Heart left ventricle (tissue), 16 donors: ENCODE measurements at regions not wholly inside any gene's neighbourhood (a gene's known extent, or its start where the extent isn't known, plus 50 kb on each side); places are given as distances from the start of the nearest gene placed in this dataset.
A peak's percentile ranks its signal among the peaks of the same experiment; 100 is the strongest.

Experiments used
- ATAC-seq, 4 donors: fragments of 200-7000 bp; cut with Tn5 transposase; one replicate each; pipeline ENCODE4 v1.9.1; 2020 to 2022; ENCODE audit warnings: moderate library complexity in 4 of 4, mild to moderate bottlenecking in 3 of 4, moderate number of reproducible peaks in 1 of 4
- DNase-seq, 5 donors: peaks; one replicate each; pipeline ENCODE4 v3.0.0-alpha.2; 2020
- H3K27ac ChIP-seq, 12 donors: fragments of 200-600 bp; sonication (generic) in 4 of 12; one replicate each; pipeline versions ENCODE4 v1.5.0 to v1.8.0; 2016 to 2022; ENCODE audit warnings: mild to moderate bottlenecking in 2 of 12
- H3K27me3 ChIP-seq, 9 donors: fragments of 200-600 bp; sonication (generic) in 2 of 9; one replicate each; pipeline versions ENCODE4 v1.5.1 to v1.8.0; 2016 to 2022; ENCODE audit warnings: mild to moderate bottlenecking in 3 of 9
- H3K36me3 ChIP-seq, 9 donors: fragments of 200-600 bp; sonication (generic) in 2 of 9; one replicate each; pipeline versions ENCODE4 v1.5.0 to v1.8.0; 2018 to 2022; ENCODE audit warnings: mild to moderate bottlenecking in 2 of 9
- H3K4me1 ChIP-seq, 12 donors: fragments of 200-600 bp; sonication (generic) in 4 of 12; one replicate each; pipeline versions ENCODE4 v1.5.0 to v1.8.0; 2016 to 2022; ENCODE audit warnings: mild to moderate bottlenecking in 3 of 12
- H3K4me3 ChIP-seq, 12 donors: fragments of 200-600 bp; sonication (generic) in 4 of 12; one replicate each; pipeline versions ENCODE4 v1.5.0 to v1.8.0; 2017 to 2022; ENCODE audit warnings: mild to moderate bottlenecking in 9 of 12, moderate library complexity in 4 of 12
- H3K9me3 ChIP-seq, 12 donors: fragments of 200-600 bp; sonication (generic) in 4 of 12; one replicate each; pipeline versions ENCODE4 v1.5.0 to v1.8.0; 2016 to 2022; ENCODE audit warnings: mild to moderate bottlenecking in 1 of 12
- POLR2A ChIP-seq, 2 donors: fragments of 450-650 bp; IDR thresholded peaks; one replicate each; pipeline ENCODE4 v1.6.1; 2017; ENCODE audit warnings: antibody characterized with exemption in 2 of 2, mild to moderate bottlenecking in 2 of 2, moderate library complexity in 2 of 2
- WGBS, 4 donors: extraction: QIAGEN DNeasy Blood & Tissue Kit in 2 of 4; methylation state at CpG; one replicate each; pipeline versions ENCODE4 v1.1.5 to v1.1.7; 2013 to 2018; 5-methylcytosine and 5-hydroxymethylcytosine counted together
- intact Hi-C, 10 donors: fragments of 100-400 bp; cut with DNase I; formaldehyde crosslinking; loops; one replicate each; pipeline versions ENCODE4 v1.11.1 to v1.14.2; 2022
- TF ChIP-seq, protein P1 (sequence below), 12 donors: fragments of 200-600 bp; sonication (generic) in 4 of 12; IDR thresholded peaks; one replicate each; pipeline versions ENCODE4 v1.5.0 to v1.8.0; 2018 to 2022; ENCODE audit warnings: antibody characterized with exemption in 12 of 12, mild to moderate bottlenecking in 5 of 12
- donor health status: ischemic (EF 13 %, LVEDD 7.1; RV severe dilation, severe dysfunction).
- donor health status: healthy with polysubstance abuse.
- donor health status: DM: no; HTN: yes; CAD: no.
- donor health status: DM: no; HTN: no; CAD: no.
- donor health status: ischemic (EF 25% LVEDD 6.9; RV normal size, moderate dysfunction).
- donor health status: ischemic (EF 25% LVEDD 5.7; RV mildly dilated, moderate dysfunction).
- donor health status: healthy.
- donor health status: DM: yes; HTN: yes; CAD: no.
- donor health status: ischemic (EF 35%, LVEDD 5.7; RV mildly dilated, moderate dysfunction).
- donor health status: nonischemic (EF 11% LVEDD 7.7; RV severe dilation, severe dysfunction).
- donor health status: DM: yes; HTN: yes; CAD: no.
- donor health status: PGD.
- donor health status: ischemic (EF 29% LVEDD 5.4; RV normal size, mild dysfunction).
- donor health status: nonischemic (EF 23%, LVEDD 6.1; RV moderate dilation, normal function).

DNA sequence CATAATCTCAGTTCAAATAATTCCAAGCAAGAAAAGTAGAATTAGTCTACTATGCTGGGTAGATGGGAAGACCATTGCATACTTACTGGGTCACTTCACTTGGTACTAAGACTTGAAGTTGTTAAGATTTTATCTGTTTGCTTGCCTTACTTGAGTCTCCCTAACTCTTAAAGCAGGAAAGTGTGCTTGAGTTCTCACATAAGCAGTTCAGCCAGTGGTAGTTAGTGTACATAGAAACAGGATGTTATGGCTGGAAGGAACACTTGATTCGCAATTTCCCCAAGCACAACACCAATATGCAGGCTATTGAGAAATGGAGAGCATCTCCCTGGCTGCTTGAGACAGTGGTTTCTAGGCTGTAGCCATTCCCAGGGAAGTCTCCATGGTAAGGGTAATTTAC lies 176.1 kb downstream of the MSL3 start:
- intact Hi-C loops, result no loop called here
- H3K4me3 ChIP-seq, result no peak overlapping the region
- no peaks in the 10 kb centered on the region for H3K27me3 ChIP-seq
- no peaks in the 10 kb centered on the region for H3K4me1 ChIP-seq
- H3K9me3 ChIP-seq, result no peaks in the 10 kb centered on the region
- WGBS, 4 donors, result 47 to 86% (median 57%) methylated on average over 1 of the region's 1 CpG
- no peaks in the 10 kb centered on the region for H3K36me3 ChIP-seq
- no peak for ATAC-seq
- DNase-seq, result no peak
- H3K27ac ChIP-seq, result no peak overlapping the region
- TF ChIP-seq, protein P1, sequence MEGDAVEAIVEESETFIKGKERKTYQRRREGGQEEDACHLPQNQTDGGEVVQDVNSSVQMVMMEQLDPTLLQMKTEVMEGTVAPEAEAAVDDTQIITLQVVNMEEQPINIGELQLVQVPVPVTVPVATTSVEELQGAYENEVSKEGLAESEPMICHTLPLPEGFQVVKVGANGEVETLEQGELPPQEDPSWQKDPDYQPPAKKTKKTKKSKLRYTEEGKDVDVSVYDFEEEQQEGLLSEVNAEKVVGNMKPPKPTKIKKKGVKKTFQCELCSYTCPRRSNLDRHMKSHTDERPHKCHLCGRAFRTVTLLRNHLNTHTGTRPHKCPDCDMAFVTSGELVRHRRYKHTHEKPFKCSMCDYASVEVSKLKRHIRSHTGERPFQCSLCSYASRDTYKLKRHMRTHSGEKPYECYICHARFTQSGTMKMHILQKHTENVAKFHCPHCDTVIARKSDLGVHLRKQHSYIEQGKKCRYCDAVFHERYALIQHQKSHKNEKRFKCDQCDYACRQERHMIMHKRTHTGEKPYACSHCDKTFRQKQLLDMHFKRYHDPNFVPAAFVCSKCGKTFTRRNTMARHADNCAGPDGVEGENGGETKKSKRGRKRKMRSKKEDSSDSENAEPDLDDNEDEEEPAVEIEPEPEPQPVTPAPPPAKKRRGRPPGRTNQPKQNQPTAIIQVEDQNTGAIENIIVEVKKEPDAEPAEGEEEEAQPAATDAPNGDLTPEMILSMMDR (IDR thresholded peaks at IDR 0.05), result no peak
- no peak for TF ChIP-seq POLR2A (IDR thresholded peaks at IDR 0.05)

DNA sequence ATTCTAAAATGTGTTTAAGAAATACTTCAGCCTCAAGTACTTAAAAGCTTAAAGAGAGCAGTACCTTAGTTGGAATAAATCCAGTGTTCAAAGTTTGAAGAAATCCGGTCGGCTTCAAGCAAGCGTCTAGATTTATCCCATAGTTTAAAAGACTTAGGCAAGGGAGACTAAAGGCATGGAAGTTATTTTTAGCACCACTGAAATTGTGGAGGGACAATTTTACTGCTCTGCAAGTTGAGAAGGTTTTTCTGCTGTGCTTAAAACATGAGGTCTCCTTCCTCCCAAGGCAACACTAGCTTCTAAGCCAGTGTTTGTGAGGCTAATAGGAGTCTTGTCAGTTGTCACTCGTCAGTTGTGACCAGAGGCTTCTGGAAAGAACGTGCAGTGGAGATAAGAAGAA lies 183.5 kb downstream of the MSL3 start:
- H3K4me3 ChIP-seq, result no peak overlapping the region
- intact Hi-C loops, result no loop called here
- 34 to 54% (median 44%) methylated on average over 5 of the region's 5 CpGs for WGBS, 4 donors
- H3K4me1 ChIP-seq, result no peaks in the 10 kb centered on the region
- H3K36me3 ChIP-seq, result no peaks in the 10 kb centered on the region
- DNase-seq (no peak), ATAC-seq (no peak)
- TF ChIP-seq, protein P1 (IDR thresholded peaks at IDR 0.05), result no peak
- no peak overlapping the region for H3K27ac ChIP-seq
- H3K27me3 ChIP-seq, result peaks cover 0 to 9% (median 0%) of the 10 kb centered on the region in 9 donors
- no peaks in the 10 kb centered on the region for H3K9me3 ChIP-seq

DNA sequence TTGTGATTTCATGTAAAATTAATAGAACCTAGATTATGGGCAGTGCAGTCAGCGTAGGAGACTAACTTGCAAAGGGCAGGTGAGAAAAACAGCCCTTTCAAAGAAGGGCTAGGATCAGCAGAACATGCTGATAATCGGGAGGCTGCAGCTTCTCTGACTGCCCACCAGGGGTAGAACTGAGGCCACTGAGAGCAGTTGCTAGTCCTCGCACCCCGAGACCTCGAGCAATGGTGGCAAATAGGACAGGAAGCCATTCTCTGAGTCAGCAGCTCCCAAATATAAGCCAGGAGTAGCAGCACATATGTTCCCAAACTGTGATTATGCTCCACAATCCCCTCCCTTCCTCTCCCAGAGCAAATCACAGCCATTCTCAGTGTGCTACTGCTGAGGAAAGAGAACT lies 186.5 kb downstream of the MSL3 start:
- no peak for DNase-seq
- peaks cover 0 to 9% (median 0%) of the 10 kb centered on the region in 9 donors for H3K27me3 ChIP-seq
- H3K4me1 ChIP-seq, result no peaks in the 10 kb centered on the region
- H3K9me3 ChIP-seq, result no peaks in the 10 kb centered on the region
- H3K4me3 ChIP-seq, result no peak overlapping the region
- TF ChIP-seq, protein P1 (IDR thresholded peaks at IDR 0.05), result peak in 11 of 12 donors; percentile 11 to 48 (median 18)
- no peak for TF ChIP-seq POLR2A (IDR thresholded peaks at IDR 0.05)
- intact Hi-C loops, result no loop called here
- no peaks in the 10 kb centered on the region for H3K36me3 ChIP-seq
- no peak for ATAC-seq
- 17 to 35% (median 24%) methylated on average over 5 of the region's 5 CpGs for WGBS, 4 donors
- no peak overlapping the region for H3K27ac ChIP-seq

DNA sequence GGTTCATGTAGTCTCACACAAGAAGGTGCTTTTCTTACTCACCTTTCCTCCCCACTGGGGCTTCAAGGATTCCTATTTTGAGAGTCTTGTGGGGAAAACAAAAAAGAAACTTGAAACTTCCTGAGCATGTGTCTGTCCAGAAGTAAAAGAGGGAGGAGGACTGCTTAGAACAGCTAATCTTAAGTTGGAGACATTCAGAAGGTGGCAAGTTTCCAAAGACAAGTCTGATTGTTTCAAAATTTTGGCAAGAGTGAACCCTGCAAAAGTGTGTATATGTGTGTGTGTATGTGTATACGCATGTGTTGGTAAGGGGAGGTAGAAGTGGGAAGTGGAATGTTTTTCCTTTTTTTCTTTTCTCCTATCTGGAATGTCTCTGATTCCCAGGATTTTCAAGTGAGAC lies 189.0 kb upstream of the FRMPD4 start:
- TF ChIP-seq POLR2A (IDR thresholded peaks at IDR 0.05), result no peak
- TF ChIP-seq, protein P1 (IDR thresholded peaks at IDR 0.05), result no peak
- Histone ChIP-seq H3K27ac (no peak overlapping the region), H3K27me3 (peaks cover 0 to 6% (median 0%) of the 10 kb centered on the region in 9 donors), H3K4me3 (no peak overlapping the region), H3K4me1 (no peaks in the 10 kb centered on the region), H3K36me3 (no peaks in the 10 kb centered on the region), H3K9me3 (no peaks in the 10 kb centered on the region)
- 53 to 82% (median 70%) methylated on average over 1 of the region's 1 CpG for WGBS, 4 donors
- ATAC-seq (no peak), DNase-seq (no peak)
- intact Hi-C loops, result no loop called here
